ENCODE measurements at regions not wholly inside any gene's neighbourhood (a gene's known extent, or its start where the extent isn't known, plus 50 kb on each side); places are given as distances from the start of the nearest gene placed in this dataset.

DNA sequence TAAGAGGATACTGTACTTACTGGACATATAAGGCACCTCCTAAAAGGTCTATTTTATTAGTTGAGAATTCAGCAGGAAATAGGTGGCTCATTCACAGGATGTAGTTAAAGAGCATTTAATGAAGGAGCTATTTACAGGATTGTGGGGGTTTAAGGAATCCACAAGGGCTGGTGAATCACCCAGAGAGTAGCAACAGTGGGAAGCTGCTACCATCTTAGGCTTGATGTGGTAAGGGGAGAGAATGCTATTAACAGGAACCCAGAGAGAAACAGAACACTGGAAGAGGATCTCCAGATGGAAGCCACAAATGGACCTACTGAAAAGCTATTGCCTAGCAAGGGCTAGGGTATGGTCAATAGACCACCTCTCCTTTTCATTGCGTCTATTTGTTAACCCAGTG, 52.0 kb upstream of the COL11A1 start:
- Histone ChIP-seq H3K9me3 (no peaks in the 10 kb centered on the region), H3K4me3 (no peak overlapping the region), H3K27ac (no peak overlapping the region), H3K4me1 (no peaks in the 10 kb centered on the region), H3K36me3 (no peaks in the 10 kb centered on the region), H3K27me3 (no peaks in the 10 kb centered on the region)
- DNase-seq: no peak
- 94% methylated on average over 1 of the region's 1 CpG for WGBS, 2 donors
- intact Hi-C loops (cut with DNase I): no loop called here
- TF ChIP-seq POLR2AphosphoS5 (IDR thresholded peaks at IDR 0.05) (no peak), EP300 (IDR thresholded peaks at IDR 0.05) (no peak), CTCF (IDR thresholded peaks at IDR 0.05) (no peak), POLR2A (IDR thresholded peaks at IDR 0.05) (no peak)

Data from sigmoid colon (tissue), 6 donors.